Transverse colon (tissue), 4 donors: ENCODE measurements at regions not wholly inside any gene's neighbourhood (a gene's known extent, or its start where the extent isn't known, plus 50 kb on each side); places are given as distances from the start of the nearest gene placed in this dataset.

ENCODE experiments used
- EP300 ChIP-seq: sonication (generic); formaldehyde crosslinking; IDR thresholded peaks from one replicate; pipeline ENCODE4 v1.6.1; 2017; ENCODE audit warnings: antibody characterized with exemption, low read depth
- POLR2A ChIP-seq: fragments of 450-650 bp; IDR thresholded peaks from one replicate; pipeline ENCODE4 v1.6.1; 2016; ENCODE audit warnings: antibody characterized with exemption, mild to moderate bottlenecking, moderate library complexity
- POLR2AphosphoS5 ChIP-seq, 3 donors: sonication (generic); formaldehyde crosslinking; IDR thresholded peaks; one replicate each; pipeline ENCODE4 v1.6.1; 2016; ENCODE audit warnings: antibody characterized with exemption in 3 of 3
- TF ChIP-seq, protein P1 (sequence below), 5 experiments: fragments of 200-600 bp in 3 of 5; fragments of 450-650 bp in 2 of 5; sonication (generic) in 3 of 5; IDR thresholded peaks; 1 replicate in 2 of 5; 2 replicates in 3 of 5; pipeline ENCODE4 v1.5.1; 2016 to 2017; ENCODE audit warnings: antibody characterized with exemption in 5 of 5, inconsistent platforms in 3 of 5, mild to moderate bottlenecking in 2 of 5, moderate library complexity in 1 of 5

DNA sequence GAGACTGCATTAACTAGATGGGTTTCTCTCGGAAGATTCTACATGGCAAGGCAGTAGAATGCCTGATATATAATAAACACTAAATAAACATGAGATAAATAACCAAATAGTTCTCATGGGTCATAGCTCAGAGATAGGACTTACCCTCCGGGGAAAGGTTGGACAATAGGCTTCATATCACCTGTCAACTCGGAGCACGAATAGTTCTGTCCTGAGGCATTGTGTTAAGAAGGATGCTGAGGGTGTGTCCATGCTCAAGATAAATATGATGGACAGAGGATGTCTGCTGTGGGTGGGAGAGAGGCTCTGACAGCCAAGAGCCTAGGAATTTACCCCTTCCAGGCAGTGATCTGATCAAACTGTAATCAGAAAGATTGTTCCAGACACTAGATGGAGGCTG is 474.0 kb downstream of the MIAT start:
- no peak for TF ChIP-seq POLR2A
- no peak for TF ChIP-seq EP300
- TF ChIP-seq, protein P1, sequence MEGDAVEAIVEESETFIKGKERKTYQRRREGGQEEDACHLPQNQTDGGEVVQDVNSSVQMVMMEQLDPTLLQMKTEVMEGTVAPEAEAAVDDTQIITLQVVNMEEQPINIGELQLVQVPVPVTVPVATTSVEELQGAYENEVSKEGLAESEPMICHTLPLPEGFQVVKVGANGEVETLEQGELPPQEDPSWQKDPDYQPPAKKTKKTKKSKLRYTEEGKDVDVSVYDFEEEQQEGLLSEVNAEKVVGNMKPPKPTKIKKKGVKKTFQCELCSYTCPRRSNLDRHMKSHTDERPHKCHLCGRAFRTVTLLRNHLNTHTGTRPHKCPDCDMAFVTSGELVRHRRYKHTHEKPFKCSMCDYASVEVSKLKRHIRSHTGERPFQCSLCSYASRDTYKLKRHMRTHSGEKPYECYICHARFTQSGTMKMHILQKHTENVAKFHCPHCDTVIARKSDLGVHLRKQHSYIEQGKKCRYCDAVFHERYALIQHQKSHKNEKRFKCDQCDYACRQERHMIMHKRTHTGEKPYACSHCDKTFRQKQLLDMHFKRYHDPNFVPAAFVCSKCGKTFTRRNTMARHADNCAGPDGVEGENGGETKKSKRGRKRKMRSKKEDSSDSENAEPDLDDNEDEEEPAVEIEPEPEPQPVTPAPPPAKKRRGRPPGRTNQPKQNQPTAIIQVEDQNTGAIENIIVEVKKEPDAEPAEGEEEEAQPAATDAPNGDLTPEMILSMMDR (IDR thresholded peaks at IDR 0.05): no peak
- TF ChIP-seq POLR2AphosphoS5 (IDR thresholded peaks at IDR 0.05): no peak
